ENCODE measurements at regions not wholly inside any gene's neighbourhood (a gene's known extent, or its start where the extent isn't known, plus 50 kb on each side); places are given as distances from the start of the nearest gene placed in this dataset.

DNA sequence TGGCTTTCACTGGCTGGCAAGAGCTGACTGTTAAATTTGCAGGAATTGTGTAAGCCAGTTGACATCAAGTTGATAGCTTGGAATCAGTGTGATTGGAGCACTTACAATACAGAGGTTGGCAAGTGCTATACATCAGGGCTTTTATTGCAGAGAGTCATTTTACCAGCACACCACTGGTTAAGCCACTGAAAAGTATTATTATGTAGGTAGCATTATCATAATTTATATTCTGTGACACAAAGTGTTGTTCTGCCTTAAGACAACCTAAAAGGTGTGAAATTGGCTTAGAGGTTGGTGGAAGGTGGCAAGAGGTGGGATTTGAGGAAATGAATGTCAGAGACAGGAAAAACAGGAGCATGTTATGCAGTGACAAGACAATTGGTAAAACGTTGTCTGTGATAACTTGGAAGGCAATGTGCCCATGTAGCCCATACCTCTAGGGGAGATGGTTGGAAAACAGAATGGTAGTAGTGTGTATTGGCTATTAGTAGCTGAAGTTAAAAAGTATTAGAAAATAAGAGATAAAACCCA lies 172.9 kb upstream of the PRICKLE1 start:
- TF ChIP-seq EZH2 (IDR thresholded peaks at IDR 0.05) (no peak), POLR2AphosphoS5 (IDR thresholded peaks at IDR 0.05; ENCODE audit: borderline replicate concordance, low read depth, low read length) (no peak)

Measured in SK-N-MC (cell line).